ENCODE measurements at regions not wholly inside any gene's neighbourhood (a gene's known extent, or its start where the extent isn't known, plus 50 kb on each side); places are given as distances from the start of the nearest gene placed in this dataset.
"Not testable (repeated sequence)": the region's sequence is repeated elsewhere in the genome, so short reads cannot be mapped to it uniquely, and the experiment has no call there.

DNA sequence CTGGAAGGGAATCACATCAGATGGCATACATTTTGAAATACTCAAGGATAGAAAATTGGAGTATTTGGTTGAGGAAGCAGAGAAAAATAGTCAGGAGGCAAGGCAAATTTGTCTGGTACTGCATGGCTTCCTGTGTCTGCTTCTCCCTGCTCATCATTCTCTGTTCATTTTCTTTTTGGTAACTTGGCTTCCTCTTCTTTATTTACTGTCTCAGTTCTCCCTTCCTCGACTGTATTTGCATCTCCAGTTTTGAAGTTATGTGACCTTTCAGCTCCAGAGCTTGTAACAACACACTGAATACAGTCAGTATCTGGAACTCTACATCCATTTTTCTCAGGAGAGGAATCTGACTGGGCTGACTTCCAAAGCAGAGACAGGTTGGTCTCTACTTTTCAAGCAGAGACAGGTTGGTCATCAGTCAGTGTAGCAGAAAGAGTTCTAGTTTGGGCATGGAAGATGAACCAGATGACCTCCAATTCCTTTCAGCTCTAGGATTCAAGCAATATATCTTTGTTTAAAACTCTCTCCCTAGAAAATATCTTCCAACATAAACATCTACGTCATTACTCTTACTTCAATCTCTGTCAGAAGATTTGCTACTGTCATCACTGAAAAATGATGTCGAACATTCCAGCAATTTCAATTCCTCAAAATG, 571.2 kb downstream of the ADGRL2 start:
- no peak for TF ChIP-seq TAF1 (IDR thresholded peaks at IDR 0.05; ENCODE audit: borderline replicate concordance, low read depth, low read length)
- TF ChIP-seq POLR2A (IDR thresholded peaks at IDR 0.05; ENCODE audit: low read depth, low read length) = no peak
- no peak for TF ChIP-seq POLR2AphosphoS5 (IDR thresholded peaks at IDR 0.05; ENCODE audit: low read depth, low read length)
- FAIRE-seq (no peak), DNase-seq (ENCODE audit: insufficient read length) (no peak)

DNA sequence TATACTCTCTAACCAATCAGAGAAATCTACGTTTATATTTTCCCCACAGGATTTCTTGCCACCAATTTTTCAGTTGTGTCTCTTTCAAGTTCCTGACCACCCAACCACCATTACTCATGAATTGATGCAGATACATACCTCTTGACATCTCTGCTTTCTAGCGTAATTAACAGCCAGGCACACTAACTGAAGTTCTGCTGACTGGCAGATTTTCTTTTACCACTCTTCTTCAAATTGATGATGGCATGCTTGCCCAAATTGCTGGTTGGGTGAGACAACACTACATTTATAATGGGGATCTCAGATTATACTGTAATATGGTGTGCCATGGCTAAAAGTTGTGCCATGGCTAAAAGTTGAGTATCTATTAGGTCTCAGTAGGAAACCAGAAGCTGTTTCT, 566.7 kb downstream of the ADGRL2 start:
- no peak for FAIRE-seq
- DNase-seq (ENCODE audit: insufficient read length) = no peak
- TF ChIP-seq TAF1 (IDR thresholded peaks at IDR 0.05; ENCODE audit: borderline replicate concordance, low read depth, low read length) = no peak
- TF ChIP-seq POLR2A (IDR thresholded peaks at IDR 0.05; ENCODE audit: low read depth, low read length) = no peak
- TF ChIP-seq POLR2AphosphoS5 (IDR thresholded peaks at IDR 0.05; ENCODE audit: low read depth, low read length) = no peak

DNA sequence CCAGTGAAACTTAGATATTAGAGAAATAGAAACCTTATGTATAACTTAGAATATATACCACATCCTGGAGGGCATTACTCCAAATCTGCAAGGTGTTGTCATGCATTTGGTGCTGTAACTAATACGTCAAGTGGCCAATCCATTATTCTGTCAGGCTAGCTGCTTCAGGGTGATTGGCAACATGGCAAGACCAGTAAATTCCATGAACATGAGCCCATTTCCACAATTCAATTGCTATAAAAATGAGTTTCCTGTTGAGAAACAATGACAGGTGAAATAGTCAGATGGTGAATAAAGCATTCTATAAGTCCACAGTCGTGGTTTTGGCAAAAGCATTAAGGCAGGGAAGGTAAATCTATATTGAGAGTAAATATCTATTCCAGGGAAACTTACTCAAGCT, 566.0 kb downstream of the ADGRL2 start:
- no peak for TF ChIP-seq TAF1 (IDR thresholded peaks at IDR 0.05; ENCODE audit: borderline replicate concordance, low read depth, low read length)
- TF ChIP-seq POLR2AphosphoS5 (IDR thresholded peaks at IDR 0.05; ENCODE audit: low read depth, low read length) = no peak
- TF ChIP-seq POLR2A (IDR thresholded peaks at IDR 0.05; ENCODE audit: low read depth, low read length) = no peak
- FAIRE-seq (no peak), DNase-seq (ENCODE audit: insufficient read length) (no peak)

DNA sequence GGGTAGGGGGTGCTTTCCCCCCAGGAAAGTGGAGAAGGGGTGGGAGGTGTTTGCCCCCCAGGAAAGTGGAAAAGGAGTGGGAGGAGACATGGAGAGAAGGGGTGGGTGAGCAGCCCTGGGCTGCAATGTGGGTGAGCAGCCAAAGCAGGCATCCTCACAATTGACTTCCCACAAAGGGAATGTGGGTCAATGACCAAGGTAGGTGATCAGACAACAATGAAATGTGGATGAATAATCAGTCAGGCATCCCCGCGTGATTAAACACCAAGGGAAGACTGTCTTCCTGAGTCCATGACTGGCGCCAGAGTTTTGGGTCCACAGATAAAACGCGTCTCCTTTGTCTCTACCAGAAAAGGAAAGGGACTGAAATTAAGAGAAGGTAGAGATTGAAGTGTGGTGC, 558.8 kb downstream of the ADGRL2 start:
- not testable (repeated sequence) for DNase-seq (ENCODE audit: insufficient read length); FAIRE-seq

DNA sequence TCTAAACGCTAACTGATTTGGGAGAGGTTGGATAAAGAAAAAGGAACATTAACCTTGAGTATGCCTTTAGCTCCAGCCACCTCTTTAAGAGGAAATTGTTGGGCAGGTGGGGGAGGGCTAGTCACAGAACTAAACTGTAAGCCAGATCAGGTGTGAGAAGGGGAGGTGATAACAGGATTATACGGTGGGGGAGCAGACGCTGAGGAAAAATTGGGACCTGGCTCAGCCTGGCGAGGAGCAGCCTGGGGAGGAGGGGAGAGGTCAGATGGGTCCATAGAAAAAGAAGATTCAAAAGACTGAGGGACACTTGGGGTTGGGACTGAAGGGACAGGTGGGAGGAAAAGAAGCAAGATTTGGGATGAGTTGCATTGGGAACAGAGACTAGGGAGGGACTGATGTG, 558.0 kb downstream of the ADGRL2 start:
- not testable (repeated sequence) for FAIRE-seq

DNA sequence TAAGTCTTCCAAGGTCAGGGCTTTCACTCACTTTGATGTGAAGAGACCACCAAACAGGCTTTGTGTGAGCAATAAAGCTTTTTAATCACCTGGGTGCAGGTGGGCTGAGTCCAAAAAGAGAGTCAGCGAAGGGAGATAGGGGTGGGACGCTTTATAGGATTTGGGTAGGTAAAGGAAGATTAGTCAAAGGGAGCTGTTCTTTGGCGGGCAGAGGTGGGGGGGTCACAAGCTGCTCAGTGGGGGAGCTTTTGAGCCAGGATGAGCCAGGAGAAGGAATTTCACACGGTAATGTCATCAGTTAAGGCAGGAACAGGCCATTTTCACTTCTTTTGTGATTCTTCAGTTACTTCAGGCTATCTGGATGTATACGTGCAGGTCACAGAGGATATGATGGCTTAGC, 553.8 kb downstream of the ADGRL2 start:
- not testable (repeated sequence) for FAIRE-seq; DNase-seq (ENCODE audit: insufficient read length)

More for the DNA sequence above, 558.0 kb downstream of the ADGRL2 start:
- not testable (repeated sequence) for DNase-seq (ENCODE audit: insufficient read length)

DNA sequence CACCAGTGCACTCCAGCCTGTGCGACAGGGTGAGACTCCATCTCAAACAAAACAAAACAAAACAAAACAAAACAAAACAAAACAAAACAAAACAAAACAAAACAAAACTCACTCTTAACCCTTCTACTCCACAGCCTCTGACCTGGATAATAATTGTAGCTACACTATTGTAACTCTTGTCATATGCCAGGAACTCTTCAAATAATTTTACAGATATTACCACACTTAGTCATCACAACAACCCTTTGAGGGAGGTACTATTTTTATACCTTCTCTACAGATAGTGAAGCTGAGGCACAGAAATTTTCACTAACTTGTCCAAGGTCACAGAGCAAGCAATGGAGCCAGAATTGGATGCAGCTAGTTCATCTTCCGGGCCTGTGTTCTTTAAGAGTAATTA, 547.8 kb downstream of the ADGRL2 start:
- no peak for FAIRE-seq
- no peak for DNase-seq (ENCODE audit: insufficient read length)
- TF ChIP-seq POLR2AphosphoS5 (IDR thresholded peaks at IDR 0.05; ENCODE audit: low read depth, low read length) (no peak), POLR2A (IDR thresholded peaks at IDR 0.05; ENCODE audit: low read depth, low read length) (no peak), TAF1 (IDR thresholded peaks at IDR 0.05; ENCODE audit: borderline replicate concordance, low read depth, low read length) (no peak)

DNA sequence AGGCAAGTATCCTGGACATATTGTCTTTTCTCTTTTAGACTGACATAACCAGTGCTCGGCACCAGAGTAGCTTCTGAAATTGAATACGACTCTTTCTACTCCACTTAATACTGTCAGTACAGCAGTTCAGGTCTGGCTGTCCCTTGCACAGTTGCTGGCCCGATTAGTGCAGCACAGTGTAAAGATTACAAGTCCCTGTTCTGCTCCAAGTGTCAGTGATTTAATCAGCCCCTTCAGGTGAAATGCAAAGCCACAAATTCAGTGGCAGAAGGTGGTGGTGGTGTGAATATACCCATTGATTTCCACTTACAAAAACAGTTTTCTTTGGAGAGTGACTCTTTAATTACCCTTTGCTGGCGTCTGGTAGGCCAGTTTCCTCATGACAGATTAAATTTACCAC, 545.4 kb downstream of the ADGRL2 start:
- no peak for DNase-seq (ENCODE audit: insufficient read length)
- no peak for FAIRE-seq
- TF ChIP-seq TAF1 (IDR thresholded peaks at IDR 0.05; ENCODE audit: borderline replicate concordance, low read depth, low read length) = no peak
- no peak for TF ChIP-seq POLR2A (IDR thresholded peaks at IDR 0.05; ENCODE audit: low read depth, low read length)
- TF ChIP-seq POLR2AphosphoS5 (IDR thresholded peaks at IDR 0.05; ENCODE audit: low read depth, low read length) = no peak

DNA sequence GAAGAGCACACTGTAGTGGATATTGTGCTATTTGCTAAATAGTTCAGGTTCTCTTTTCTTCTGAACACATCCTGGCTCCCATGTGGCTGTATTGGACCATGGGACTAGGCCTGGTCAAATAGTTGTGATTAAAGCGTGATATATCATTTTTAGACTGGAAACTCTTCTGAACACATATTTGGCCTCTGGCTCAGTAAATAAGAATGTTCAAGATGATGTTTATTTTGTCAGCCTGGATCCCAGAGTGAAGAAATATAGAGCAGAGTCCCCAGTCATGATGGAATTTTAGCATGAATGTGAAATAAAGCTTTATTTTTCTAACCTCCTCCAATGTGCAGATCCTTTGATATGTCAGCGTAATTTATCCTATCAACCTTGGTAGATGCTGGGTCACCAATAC, 542.6 kb downstream of the ADGRL2 start:
- DNase-seq (ENCODE audit: insufficient read length) = no peak
- no peak for FAIRE-seq
- TF ChIP-seq POLR2AphosphoS5 (IDR thresholded peaks at IDR 0.05; ENCODE audit: low read depth, low read length) (no peak), POLR2A (IDR thresholded peaks at IDR 0.05; ENCODE audit: low read depth, low read length) (no peak), TAF1 (IDR thresholded peaks at IDR 0.05; ENCODE audit: borderline replicate concordance, low read depth, low read length) (no peak)

DNA sequence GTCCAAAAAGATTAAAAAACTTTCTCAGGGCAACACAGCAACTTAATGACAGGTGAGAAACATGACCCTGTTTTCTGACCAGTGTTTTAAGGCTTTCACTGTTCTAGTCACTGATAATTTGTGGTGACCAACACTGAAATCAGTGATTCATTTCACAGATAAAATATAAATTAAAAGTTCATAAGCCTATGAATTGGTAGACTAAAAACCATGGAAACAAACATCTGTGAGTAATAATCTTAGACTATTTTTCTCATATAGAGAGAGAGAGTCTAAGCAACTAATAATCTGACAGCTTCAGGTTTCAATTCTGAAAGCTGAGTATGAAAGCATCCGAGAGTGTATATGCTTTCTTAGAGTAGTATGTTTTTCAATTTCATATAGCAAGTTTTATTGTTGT, 536.9 kb downstream of the ADGRL2 start:
- TF ChIP-seq TAF1 (IDR thresholded peaks at IDR 0.05; ENCODE audit: borderline replicate concordance, low read depth, low read length) (no peak), POLR2AphosphoS5 (IDR thresholded peaks at IDR 0.05; ENCODE audit: low read depth, low read length) (no peak), POLR2A (IDR thresholded peaks at IDR 0.05; ENCODE audit: low read depth, low read length) (no peak)
- FAIRE-seq (no peak), DNase-seq (ENCODE audit: insufficient read length) (no peak)

DNA sequence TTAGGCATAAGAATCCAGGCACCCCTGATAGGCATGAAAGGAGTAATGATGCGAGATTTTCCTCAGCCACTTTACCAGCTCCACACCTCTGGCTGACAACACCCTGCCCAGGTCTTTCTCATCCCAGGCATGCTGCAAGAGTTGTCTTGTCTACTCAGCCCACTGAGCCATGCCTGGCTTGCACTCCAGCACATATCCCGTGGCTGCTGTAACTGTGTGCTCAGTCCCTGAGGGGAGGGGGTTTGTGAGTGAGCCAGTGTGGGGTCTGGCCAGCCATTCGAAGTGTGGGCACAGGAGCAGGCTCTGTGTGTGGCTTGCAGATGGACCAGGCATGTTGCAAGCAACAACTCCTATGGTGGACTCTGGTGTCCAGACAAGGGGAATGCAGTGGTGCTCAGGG, 529.6 kb downstream of the ADGRL2 start:
- DNase-seq (ENCODE audit: insufficient read length) (no peak), FAIRE-seq (no peak)
- TF ChIP-seq TAF1 (IDR thresholded peaks at IDR 0.05; ENCODE audit: borderline replicate concordance, low read depth, low read length) (no peak), POLR2AphosphoS5 (IDR thresholded peaks at IDR 0.05; ENCODE audit: low read depth, low read length) (no peak), POLR2A (IDR thresholded peaks at IDR 0.05; ENCODE audit: low read depth, low read length) (no peak)

DNA sequence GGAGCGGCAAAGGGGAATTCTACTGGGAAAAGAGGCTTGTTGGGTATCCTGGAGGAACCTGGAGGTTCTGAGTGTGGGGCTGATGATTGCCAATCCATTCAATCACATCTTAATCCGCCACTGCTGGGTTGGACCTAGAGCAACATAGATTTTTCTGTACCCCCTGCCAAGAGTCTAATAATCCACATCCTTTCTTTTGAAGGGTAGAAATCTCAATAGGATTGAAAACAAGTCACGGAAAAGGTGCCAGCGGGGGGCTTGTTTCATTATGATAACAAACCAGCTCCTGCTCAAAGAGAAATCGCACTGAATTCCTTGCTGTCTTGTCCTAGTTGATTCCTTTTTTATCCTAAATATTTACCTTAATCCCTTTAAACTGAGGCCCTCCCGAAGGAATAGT, 528.5 kb downstream of the ADGRL2 start:
- DNase-seq (ENCODE audit: insufficient read length) (no peak), FAIRE-seq (no peak)
- TF ChIP-seq TAF1 (IDR thresholded peaks at IDR 0.05; ENCODE audit: borderline replicate concordance, low read depth, low read length) (no peak), POLR2AphosphoS5 (IDR thresholded peaks at IDR 0.05; ENCODE audit: low read depth, low read length) (no peak), POLR2A (IDR thresholded peaks at IDR 0.05; ENCODE audit: low read depth, low read length) (no peak)

DNA sequence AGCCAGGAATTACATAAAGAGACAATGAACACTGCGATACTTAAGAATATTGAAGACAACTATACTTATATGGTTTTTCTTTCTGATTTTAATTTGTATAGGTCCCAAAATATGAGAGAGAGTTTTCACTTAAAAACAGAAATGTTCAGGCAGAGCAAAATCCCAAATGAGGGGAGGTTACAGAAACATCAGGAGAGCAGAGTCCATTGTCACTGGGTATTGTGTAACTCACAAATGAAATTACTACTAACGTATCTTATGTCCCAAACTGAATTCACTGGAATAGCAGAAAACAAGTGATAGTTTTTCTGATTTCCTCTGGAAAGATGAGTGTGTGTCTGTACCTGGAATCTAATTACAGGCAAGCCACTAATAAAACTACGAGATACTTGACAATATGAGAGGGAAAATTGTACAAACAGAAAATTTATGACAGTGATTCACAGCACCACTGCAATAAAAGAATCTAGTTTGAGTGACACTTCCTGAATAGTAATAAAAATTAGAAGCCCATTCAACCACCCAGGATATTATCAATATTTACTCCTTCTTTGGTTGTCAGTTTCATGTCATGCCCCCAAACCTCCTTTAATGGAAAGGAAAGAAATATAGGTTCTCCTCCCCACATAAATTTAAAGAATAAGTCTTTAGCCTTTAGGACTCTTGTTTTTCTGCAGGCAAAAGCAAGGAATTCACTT, 522.6 kb downstream of the ADGRL2 start:
- TF ChIP-seq POLR2A (IDR thresholded peaks at IDR 0.05; ENCODE audit: low read depth, low read length) (no peak), POLR2AphosphoS5 (IDR thresholded peaks at IDR 0.05; ENCODE audit: low read depth, low read length) (no peak), TAF1 (IDR thresholded peaks at IDR 0.05; ENCODE audit: borderline replicate concordance, low read depth, low read length) (no peak)
- FAIRE-seq (no peak), DNase-seq (ENCODE audit: insufficient read length) (no peak)
